8988T (cell line): ENCODE measurements at regions not wholly inside any gene's neighbourhood (a gene's known extent, or its start where the extent isn't known, plus 50 kb on each side); places are given as distances from the start of the nearest gene placed in this dataset.

Source experiments
- DNase-seq: peaks from one replicate; pipeline ENCODE4 v3.0.0; 2011

GRCh38 chr5:23579566-23579965 is 72.2 kb downstream of the PRDM9 start:
- no peak for DNase-seq

DNA sequence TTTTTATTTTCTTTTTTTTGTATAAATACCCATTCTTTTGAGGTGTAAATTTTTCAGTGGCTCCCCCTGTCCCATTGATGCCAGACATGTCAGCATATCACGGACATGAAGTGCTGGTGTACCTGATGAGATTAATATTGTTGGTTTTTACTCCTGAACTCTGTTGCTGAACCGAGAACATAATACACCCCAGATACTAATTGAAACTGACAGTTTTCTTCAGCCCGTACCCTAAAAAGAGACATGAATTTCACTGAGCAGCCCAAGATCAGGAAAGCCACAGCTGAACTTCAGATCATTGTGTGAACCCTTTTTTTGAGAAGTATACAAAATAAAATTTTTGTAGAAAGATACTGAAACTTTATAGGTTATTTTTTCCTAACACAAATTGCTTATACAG is 75.7 kb downstream of the PRDM9 start:
- no peak for DNase-seq

GRCh38 chr5:23588841-23589326 is 81.5 kb downstream of the PRDM9 start:
- DNase-seq = no peak

DNA sequence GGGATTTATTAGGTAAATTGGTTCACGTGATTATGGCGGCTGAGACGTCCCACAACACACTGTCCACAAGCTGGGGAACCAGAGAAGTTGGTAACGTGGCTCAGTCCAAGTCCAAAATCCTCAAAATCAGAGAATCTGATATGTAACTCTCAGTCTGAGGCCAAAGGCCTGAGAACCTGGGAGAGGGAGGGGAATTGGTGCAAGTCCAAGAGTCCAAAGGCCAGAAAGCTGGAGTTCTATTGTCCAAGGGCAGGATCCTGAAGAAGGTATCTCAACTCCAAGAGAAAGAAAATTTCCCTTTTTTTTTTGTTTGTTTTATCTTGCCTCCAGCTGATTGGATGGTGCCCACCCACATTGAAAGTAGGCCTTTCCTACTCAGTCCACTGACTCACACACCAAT is 83.8 kb downstream of the PRDM9 start:
- no peak for DNase-seq

DNA sequence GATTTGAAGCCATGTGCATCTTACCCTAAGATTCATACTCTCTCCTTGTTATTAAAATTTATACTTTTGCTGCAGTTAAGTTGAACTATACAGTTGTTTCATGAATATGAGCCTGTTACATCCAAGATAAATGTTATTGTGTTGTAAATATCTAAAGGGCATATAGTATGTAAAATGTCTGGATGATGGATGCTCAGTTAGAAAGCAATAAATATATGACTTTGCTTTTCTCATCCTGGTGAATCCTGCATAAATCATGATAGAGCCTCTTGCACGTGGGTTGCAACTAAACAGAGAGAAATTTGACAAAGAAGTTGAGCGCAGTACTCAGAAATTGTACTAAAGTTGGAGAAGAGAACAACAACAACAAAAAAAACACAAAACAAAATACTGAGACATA is 99.5 kb downstream of the PRDM9 start:
- no peak for DNase-seq

DNA sequence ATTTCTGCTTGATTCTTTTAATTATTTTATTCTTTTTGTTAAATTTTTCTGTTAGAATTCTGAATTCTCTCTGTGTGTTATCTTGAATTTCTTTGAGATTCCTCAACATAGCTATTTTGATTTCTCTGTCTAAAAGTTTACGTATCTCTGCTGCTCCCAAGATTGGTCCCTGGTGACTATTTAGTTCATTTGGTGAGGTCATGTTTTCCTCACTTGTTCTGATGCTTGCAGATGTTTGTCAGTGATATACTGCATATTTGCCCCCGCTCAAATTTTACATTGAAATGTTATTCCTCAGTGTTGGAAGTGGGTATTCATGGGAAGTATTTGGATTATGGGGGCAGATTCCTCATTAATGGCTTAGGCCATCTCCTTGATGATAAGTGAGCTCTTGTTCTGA is 105.3 kb downstream of the PRDM9 start:
- no peak for DNase-seq

- no peak for DNase-seq
Observed at GRCh38 chr5:23613566-23613965, 106.2 kb downstream of the PRDM9 start.

DNA sequence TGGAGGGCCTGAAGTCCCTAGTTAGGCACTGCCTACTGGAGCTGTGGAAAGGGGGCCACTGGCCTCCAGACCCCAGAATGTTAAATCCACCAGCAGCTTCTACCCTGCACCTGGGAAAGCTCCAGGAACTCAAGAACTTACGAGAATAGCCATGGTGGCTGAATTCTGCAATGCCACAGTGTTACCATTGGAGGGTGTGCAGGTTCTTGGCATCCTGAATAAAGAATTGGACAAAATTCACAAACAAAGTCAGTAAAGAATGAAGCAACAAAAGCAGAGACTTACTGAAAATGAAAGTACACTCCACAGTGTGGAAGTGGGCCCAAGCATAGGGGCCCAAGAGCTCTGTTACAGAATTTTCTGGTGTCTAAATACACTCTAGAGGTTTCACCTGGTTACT is 107.0 kb downstream of the PRDM9 start:
- DNase-seq = no peak

DNA sequence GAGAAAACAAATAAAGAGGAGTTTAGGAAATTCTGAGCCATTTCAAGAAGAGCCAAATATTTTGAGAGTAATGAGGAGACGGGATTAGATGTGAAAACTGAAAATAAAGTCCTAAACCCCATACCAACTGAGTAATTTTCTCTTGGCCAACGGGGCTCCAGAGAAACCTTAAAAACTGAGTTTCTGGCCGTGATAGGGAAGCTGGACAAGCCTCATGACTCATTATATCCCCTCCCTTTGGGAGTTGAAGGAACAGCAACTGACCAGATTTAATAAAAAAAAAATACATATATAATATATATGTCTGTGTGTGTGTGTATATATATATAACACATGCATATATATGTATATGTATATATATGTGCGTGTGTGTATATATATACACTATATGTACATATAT is 119.6 kb downstream of the PRDM9 start:
- DNase-seq = no peak

GRCh38 chr5:23627976-23628375 is 120.6 kb downstream of the PRDM9 start:
- DNase-seq = no peak

DNA sequence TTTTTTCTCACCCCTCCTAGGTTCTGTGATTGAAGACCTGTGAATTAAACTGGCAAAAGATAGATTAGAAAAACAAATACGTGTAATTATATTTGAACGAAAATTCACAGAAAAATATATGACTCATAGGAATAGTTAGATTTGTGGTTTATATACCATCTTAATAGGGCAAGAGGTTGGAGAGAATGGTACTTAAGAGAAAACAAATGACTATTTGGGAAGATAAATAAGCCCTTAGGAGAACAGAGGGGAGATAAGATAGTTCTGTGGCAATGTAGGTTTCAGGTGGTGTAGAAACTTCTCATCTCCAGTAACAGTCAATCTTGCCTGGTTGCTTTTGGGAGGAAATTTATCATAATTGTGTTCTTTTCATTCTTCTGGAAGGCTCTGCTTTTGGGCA is 122.0 kb downstream of the PRDM9 start:
- DNase-seq = no peak

DNA sequence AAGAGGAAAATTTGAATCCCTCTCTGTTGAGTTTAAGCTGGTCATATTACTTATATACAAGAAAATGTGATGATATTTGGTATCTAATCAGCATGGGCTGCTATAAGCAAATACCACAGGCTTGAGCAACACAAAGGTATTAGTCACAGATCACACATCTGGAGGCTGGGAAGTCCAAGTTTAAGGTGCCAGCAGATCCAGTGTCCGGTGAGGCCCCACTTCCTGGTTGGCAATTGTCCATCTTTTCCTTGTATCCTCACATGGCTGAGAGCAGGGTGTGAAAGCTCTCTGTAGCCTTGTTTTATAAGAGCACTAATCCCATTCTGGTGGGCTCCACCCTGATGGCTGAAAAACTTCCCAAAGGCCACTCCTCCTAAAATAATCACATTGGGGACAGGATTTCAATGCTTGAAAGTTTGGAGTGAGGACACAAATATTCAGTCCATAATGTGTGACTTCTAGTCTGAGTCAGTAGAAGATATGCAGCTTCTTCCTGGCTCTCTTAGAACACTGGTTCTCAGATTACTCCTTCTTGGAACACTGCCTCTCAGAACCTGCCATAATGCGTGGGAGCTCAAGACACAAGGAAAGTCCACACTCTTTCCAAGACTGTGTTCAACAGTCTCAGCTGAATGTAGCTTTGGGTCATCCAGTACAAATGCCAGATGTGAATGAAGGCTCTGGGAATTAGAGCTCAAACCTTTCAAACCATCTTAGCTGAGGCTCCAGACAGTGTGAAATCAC is 124.1 kb downstream of the PRDM9 start:
- no peak for DNase-seq

- no peak for DNase-seq
Observed at GRCh38 chr5:23635938-23636337, 128.5 kb downstream of the PRDM9 start.

DNA sequence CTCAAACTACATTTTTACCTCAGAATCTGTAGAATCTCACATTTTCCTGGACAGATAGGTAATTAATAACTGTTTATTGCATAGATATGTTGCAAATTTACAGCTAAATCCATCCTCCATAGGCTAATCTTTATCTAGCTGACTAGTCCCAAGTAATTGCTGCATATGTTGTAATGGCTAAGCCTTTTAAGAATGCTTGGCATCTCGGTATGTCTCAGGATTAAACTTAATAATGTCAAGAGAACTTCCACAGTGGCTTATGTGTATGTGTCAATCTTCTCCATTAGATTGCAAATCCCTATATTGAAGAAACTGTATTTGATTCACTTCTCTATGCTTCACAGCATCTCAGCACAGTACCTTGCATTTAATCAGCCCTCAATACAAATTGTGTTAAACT is 131.9 kb downstream of the PRDM9 start:
- DNase-seq = no peak

GRCh38 chr5:23648656-23649055 is 141.2 kb downstream of the PRDM9 start:
- no peak for DNase-seq

DNA sequence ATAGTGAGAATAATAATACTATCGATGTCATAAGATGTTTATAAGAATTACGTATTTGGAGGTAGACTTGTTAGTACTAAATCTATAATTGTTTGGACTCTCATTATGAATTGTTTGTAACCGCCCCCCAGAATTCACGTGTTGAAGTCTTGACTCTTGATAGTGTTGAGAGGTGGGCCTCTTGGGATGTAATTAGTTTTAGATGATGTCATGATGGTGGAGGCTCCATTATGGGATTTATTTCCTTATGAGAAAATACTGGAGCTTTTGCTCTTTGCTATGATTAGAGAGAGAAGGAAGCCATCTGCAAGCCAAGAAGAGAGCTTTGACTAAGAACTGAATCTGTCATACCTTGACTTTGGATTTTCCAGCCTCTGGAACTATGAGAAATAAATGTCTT is 142.2 kb downstream of the PRDM9 start:
- DNase-seq = no peak

- DNase-seq = no peak
Observed at GRCh38 chr5:23655674-23656073, 148.3 kb downstream of the PRDM9 start.

GRCh38 chr5:23675456-23675855 is 168.0 kb downstream of the PRDM9 start:
- no peak for DNase-seq

GRCh38 chr5:23677996-23678395 is 170.6 kb downstream of the PRDM9 start:
- no peak for DNase-seq

DNA sequence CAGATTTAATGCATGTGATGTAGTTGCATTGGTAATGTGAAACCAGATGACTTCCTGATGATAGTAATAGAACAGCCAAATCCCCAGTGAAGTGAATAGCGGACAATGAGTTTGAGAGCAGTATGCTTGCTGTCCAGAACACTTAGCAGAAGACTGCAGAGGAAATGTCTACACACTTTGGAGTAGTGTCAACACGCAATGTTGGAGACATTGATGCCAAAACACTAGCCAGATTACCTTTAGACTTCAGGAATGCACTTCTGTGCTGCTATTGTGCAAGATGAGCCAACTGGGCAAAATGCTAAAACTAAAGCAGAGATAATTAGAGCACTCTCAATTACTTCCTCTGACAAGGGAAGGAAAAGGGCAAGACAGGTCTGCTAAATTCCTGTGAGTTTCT is 176.7 kb downstream of the PRDM9 start:
- no peak for DNase-seq

GRCh38 chr5:23703940-23704855 is 196.8 kb downstream of the PRDM9 start:
- DNase-seq = no peak

- DNase-seq = no peak
Observed at GRCh38 chr5:23717486-23717885, 210.1 kb downstream of the PRDM9 start.

DNA sequence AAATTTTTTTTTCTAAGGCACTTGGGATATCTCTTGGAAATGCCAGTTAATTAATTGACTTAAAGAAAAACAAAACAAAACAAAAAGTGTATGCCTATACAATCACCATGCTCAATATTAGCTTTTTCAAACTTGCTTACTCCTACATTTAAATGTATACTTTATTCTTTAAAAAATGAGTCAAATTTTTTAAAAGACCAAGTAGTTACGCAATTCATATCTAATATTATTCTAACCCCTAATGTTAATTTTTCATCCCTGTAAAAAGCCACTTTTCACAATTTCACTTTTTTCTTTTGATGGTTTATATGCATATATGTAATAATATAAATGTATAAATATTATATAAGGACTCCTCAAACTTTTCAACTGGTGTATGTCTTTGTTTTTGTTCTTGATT is 211.2 kb downstream of the PRDM9 start:
- DNase-seq = no peak

GRCh38 chr5:23721336-23721735 is 213.9 kb downstream of the PRDM9 start:
- no peak for DNase-seq
